Fibroblast of pulmonary artery (primary cell): ENCODE measurements at regions not wholly inside any gene's neighbourhood (a gene's known extent, or its start where the extent isn't known, plus 50 kb on each side); places are given as distances from the start of the nearest gene placed in this dataset.

Experiments used
- DNase-seq: peaks from one replicate; pipeline ENCODE4 v3.0.0-alpha.2; 2010; ENCODE audit warnings: low read depth
- H3K4me3 ChIP-seq: replicated peaks from 2 replicates; pipeline ENCODE4 v1.5.1; 2011; ENCODE audit warnings: low read depth, mild to moderate bottlenecking, control low read depth, low read length, moderate library complexity
- TF ChIP-seq, protein P1 (sequence below): IDR thresholded peaks from 2 replicates; pipeline ENCODE4 v1.5.1; 2011; ENCODE audit warnings: mild to moderate bottlenecking, control low read depth, low read length, inconsistent platforms; ENCODE audit errors: missing control alignments

DNA sequence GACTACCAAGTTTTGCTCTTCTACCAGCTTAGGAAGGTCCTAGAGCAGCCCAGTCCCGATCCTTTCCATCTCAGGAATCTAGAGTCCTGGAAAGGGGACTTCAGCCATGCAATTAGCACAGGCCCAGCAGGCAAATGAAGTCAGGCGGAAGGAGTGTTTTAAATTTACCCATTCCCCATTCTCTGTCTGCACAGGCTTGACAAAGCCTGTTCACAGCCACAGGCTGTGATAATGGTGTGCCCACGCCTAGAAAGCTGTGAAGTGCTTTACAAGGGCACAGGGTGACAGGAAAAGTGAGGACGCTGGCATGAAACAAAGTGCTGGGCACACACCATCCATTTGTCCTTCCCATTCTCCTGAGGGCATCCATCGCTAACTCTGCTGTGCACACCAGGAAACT lies 79.0 kb downstream of the PITPNM2 start:
- TF ChIP-seq, protein P1, sequence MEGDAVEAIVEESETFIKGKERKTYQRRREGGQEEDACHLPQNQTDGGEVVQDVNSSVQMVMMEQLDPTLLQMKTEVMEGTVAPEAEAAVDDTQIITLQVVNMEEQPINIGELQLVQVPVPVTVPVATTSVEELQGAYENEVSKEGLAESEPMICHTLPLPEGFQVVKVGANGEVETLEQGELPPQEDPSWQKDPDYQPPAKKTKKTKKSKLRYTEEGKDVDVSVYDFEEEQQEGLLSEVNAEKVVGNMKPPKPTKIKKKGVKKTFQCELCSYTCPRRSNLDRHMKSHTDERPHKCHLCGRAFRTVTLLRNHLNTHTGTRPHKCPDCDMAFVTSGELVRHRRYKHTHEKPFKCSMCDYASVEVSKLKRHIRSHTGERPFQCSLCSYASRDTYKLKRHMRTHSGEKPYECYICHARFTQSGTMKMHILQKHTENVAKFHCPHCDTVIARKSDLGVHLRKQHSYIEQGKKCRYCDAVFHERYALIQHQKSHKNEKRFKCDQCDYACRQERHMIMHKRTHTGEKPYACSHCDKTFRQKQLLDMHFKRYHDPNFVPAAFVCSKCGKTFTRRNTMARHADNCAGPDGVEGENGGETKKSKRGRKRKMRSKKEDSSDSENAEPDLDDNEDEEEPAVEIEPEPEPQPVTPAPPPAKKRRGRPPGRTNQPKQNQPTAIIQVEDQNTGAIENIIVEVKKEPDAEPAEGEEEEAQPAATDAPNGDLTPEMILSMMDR, result no peak
- no peak for DNase-seq
- no peak overlapping the region for H3K4me3 ChIP-seq

DNA sequence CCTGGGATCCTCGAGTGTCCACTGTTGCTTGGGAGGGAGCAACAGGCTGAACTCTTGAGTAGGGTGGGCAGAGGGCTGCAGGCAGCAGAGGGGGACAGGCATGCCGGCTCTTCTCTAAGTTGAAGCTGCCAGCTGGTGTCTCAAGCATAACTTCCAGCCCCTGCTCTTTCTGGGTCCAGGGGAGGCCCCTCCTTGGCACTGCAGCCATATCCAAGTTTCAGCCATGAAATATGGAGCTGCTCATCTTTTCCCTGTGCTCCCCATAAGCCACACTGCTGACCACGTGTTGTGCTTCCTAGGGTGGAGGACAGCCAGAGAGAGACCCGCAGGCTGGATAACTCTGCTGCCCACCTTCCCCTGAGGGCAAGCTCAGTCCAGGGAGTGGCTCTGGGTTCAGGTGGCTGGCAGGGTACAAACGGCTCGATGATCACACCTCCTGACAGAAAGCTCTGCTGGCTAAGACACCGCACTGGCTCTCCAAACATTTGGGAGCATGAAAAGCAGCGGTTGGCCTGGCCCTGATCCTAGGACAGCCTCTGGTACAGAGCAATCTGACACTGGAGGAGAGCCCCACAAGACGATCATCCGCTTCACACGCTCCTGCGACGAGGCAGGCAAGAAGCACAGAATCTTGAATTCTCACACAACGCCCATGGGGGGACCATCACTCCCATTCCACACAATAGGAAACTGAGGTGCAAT lies 79.6 kb downstream of the PITPNM2 start:
- no peak overlapping the region for H3K4me3 ChIP-seq
- TF ChIP-seq, protein P1, result no peak

DNA sequence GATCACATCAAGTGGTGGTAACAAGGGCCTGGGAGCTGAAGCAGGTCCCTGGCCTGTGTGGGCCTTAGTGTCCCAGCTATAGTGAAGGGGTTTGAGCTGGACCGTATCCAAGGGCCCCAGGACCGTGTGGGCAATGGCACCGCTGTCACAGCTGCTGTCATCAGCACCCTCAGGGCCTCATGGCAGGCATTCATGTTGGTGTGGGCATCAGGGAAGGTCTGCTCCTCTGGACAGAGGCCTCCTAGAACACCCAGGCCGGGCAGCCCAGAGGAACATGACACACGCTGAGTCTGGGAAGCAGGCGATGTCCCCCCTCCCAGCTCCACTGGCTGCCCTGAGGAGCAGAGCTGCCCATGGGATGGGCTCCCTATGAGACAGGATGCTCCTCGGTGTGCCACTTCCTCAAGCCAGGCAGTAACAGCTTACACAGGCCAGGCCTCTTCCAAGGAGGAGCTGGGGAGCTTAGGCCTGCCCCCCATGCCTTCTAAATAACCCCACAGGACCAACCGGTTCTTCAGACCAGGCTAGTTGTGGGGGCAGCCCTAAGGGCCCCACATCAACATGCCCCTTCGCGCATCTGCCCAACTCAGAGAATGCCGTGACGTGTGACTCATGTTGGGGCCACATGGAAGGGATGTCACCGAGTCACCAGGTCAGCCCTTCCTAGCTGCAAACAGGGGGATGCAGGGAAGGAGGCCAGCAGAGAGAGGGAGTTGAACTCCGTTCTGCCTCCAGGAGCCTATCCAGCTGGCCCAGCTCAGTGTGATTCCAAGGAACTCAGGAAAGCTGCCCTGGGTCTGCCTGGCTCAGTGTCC lies 80.4 kb downstream of the PITPNM2 start:
- TF ChIP-seq, protein P1, result no peak
- no peak for DNase-seq
- H3K4me3 ChIP-seq, result no peak overlapping the region

More for the DNA sequence above, 79.6 kb downstream of the PITPNM2 start:
- DNase-seq, result no peak

DNA sequence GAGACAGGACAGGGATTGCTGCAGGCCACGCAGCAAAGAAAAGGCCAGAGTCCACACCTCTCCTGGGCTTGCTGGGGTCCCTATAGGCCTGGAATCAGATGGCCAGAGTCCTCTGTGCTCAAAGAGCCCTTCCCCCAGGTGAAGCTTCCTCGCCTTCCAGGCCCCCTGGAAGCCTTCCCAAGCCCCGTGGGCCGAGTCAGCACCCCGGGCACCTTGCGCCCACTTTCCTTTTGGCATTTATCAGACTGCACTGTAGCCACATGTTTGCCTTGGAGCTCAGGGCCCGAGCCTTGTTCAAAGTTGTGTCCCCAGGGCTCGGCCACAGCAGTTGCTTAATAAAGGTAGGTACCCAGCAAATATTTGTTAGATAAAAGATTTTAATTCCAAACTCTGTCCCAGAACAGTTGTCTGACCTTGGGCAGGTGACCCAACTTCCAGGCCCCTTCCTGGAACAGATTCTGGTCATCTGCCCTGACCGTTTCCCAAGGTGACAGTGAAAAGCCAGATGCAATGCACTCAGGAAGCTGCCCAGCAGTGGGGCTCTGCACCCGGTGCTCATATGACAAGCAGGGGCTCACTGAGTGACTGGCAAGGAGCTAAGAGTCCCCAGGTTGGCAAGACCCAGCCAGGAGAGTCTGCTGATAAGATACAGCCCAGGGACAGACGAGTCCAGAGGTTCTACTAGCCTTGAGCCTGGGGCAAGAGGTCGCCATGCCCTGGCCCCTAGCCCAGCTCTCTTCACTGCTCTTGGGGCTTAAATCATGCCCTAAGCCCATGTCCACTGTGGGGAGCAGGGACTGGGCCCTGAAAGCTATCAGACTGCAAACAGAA lies 81.2 kb downstream of the PITPNM2 start:
- H3K4me3 ChIP-seq, result no peak overlapping the region
- TF ChIP-seq, protein P1, result no peak

DNA sequence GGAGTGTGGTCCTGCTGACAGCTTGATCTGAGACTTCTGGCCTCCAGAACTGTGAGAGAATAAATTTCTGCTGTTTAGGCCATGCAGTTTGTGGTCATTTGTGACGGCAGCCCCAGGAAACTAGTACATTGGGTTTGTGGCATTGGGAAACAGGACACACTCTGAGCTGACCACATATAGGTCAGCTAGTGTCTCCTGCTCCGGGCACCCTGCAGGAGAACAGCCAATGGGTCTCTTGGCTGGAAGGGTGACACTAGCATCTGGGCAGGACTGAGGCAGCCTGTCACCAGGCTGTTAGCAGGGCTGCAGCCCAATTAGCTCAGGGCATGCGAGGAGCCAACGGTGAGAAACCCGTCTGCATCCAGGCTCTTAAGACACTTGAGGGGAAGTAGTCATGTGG lies 83.2 kb downstream of the PITPNM2 start:
- no peak overlapping the region for H3K4me3 ChIP-seq
- TF ChIP-seq, protein P1, result no peak
- DNase-seq, result no peak

More for the DNA sequence above, 81.2 kb downstream of the PITPNM2 start:
- DNase-seq, result no peak

DNA sequence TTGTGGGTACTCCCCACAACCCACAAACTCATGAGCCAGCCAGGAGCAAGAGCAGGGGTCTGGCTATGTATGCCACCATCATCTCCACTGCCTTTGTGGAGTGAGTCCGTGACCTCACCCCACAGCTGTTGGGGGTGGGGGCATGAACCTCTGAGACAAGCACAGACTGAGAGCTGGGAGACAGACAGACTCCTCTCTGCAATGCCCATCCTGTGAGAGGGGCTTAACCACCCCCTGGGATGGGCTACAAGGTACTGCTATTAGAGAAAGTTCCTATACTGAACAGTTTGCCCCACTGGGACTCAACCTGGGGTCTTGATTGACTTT lies 84.5 kb downstream of the PITPNM2 start:
- H3K4me3 ChIP-seq, result no peak overlapping the region
- TF ChIP-seq, protein P1, result no peak
- no peak for DNase-seq
